Right lobe of liver (tissue), 4 donors: ENCODE measurements at regions not wholly inside any gene's neighbourhood (a gene's known extent, or its start where the extent isn't known, plus 50 kb on each side); places are given as distances from the start of the nearest gene placed in this dataset.

ENCODE experiments used
- CTCF ChIP-seq, 4 donors: fragments of 200-600 bp in 3 of 4; fragments of 450-650 bp in 1 of 4; IDR thresholded peaks; one replicate each; pipeline versions ENCODE4 v1.5.1 to v1.8.0; 2016 to 2022; ENCODE audit warnings: antibody characterized with exemption in 4 of 4, mild to moderate bottlenecking in 2 of 4
- POLR2A ChIP-seq: fragments of 450-650 bp; IDR thresholded peaks from one replicate; pipeline ENCODE4 v1.6.1; 2017; ENCODE audit warnings: antibody characterized with exemption, mild to moderate bottlenecking
- donor health status: DM: no; HTN: no; CAD: no.
- donor health status: DM: no; HTN: no; CAD: no.
- donor health status: DM: no; HTN: yes; CAD: no.

- TF ChIP-seq CTCF (IDR thresholded peaks at IDR 0.05), result no peak
- TF ChIP-seq POLR2A, result no peak
Measured at GRCh38 chr3:40853474-40853873, 328.7 kb downstream of the ZNF621 start.
